Peyer's patch (tissue), 4 donors: ENCODE measurements at regions not wholly inside any gene's neighbourhood (a gene's known extent, or its start where the extent isn't known, plus 50 kb on each side); places are given as distances from the start of the nearest gene placed in this dataset.

Source experiments
- DNase-seq, 3 donors: peaks; one replicate each; pipeline ENCODE4 v3.0.0-alpha.2; 2017 to 2019
- H3K27ac ChIP-seq, 4 donors: fragments of 200-600 bp; sonication (generic); one replicate each; pipeline ENCODE4 v1.5.1; 2016 to 2019
- H3K27me3 ChIP-seq, 2 donors: fragments of 200-600 bp; sonication (generic); one replicate each; pipeline ENCODE4 v1.5.1; 2019
- H3K36me3 ChIP-seq, 3 donors: fragments of 200-600 bp; sonication (generic); one replicate each; pipeline ENCODE4 v1.5.1; 2016 to 2019
- H3K4me1 ChIP-seq, 4 donors: fragments of 200-600 bp; sonication (generic); one replicate each; pipeline ENCODE4 v1.5.1; 2016 to 2019
- H3K4me3 ChIP-seq, 4 donors: fragments of 200-600 bp; sonication (generic); 1 replicate in 3 of 4; 2 replicates in 1 of 4; pipeline ENCODE4 v1.5.1; 2016 to 2019; ENCODE audit warnings: mild to moderate bottlenecking in 1 of 4
- H3K9me3 ChIP-seq, 4 donors: fragments of 200-600 bp; sonication (generic); one replicate each; pipeline ENCODE4 v1.5.1; 2016 to 2019; ENCODE audit warnings: mild to moderate bottlenecking in 1 of 4
- CTCF ChIP-seq, 6 experiments: fragments of 450-650 bp in 4 of 6; fragments of 200-600 bp in 2 of 6; sonication (generic) in 1 of 6; IDR thresholded peaks; one replicate each; pipeline ENCODE4 v1.5.1; 2017 to 2019; ENCODE audit warnings: antibody characterized with exemption in 6 of 6, mild to moderate bottlenecking in 3 of 6, moderate library complexity in 1 of 6
- POLR2A ChIP-seq, 2 donors: fragments of 450-650 bp; IDR thresholded peaks; one replicate each; pipeline ENCODE4 v1.5.1; 2017; ENCODE audit warnings: antibody characterized with exemption in 2 of 2, mild to moderate bottlenecking in 2 of 2, moderate library complexity in 2 of 2

GRCh38 chr6:47932575-47932974 lies 150.7 kb downstream of the OPN5 start:
- Histone ChIP-seq H3K27me3 (no peaks in the 10 kb centered on the region), H3K27ac (no peak overlapping the region), H3K4me3 (no peak overlapping the region), H3K36me3 (no peaks in the 10 kb centered on the region), H3K4me1 (peaks cover 0 to 6% (median 0%) of the 10 kb centered on the region in 4 donors), H3K9me3 (no peaks in the 10 kb centered on the region)
- peak in 2 of 3 donors; percentile 45 for DNase-seq
- TF ChIP-seq CTCF (IDR thresholded peaks at IDR 0.05), result no peak
- TF ChIP-seq POLR2A (IDR thresholded peaks at IDR 0.05), result no peak

DNA sequence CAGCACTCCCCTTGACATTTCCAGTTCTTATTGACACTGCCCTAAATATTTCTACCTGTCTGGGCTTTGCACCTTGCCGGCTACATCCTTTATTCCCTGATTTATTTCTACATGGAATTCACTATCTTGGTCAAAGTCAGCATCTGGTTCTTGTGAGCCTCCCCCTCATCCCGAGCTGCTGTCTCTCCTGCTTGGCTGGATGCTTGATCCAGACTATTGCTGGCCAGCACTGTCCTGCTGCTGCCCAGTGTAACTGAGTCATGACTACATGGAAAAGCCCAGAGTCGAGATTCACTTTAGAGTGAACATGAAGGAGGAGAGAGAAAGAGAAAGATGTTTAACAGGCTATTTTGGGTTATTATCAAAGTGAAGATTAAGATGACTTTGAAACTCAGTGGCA lies 142.2 kb downstream of the OPN5 start:
- no peaks in the 10 kb centered on the region for H3K9me3 ChIP-seq
- DNase-seq, result no peak
- H3K4me1 ChIP-seq, result no peaks in the 10 kb centered on the region
- H3K4me3 ChIP-seq, result no peak overlapping the region
- TF ChIP-seq CTCF (IDR thresholded peaks at IDR 0.05) (no peak), POLR2A (IDR thresholded peaks at IDR 0.05) (no peak)
- no peaks in the 10 kb centered on the region for H3K27me3 ChIP-seq
- no peak overlapping the region for H3K27ac ChIP-seq
- H3K36me3 ChIP-seq, result no peaks in the 10 kb centered on the region

GRCh38 chr6:47922391-47922790 lies 140.6 kb downstream of the OPN5 start:
- Histone ChIP-seq H3K4me3 (no peak overlapping the region), H3K36me3 (no peaks in the 10 kb centered on the region), H3K4me1 (no peaks in the 10 kb centered on the region), H3K27ac (no peak overlapping the region), H3K27me3 (no peaks in the 10 kb centered on the region), H3K9me3 (no peaks in the 10 kb centered on the region)
- no peak for DNase-seq
- TF ChIP-seq POLR2A (IDR thresholded peaks at IDR 0.05), result no peak
- no peak for TF ChIP-seq CTCF (IDR thresholded peaks at IDR 0.05)

GRCh38 chr6:47919875-47920274 lies 138.0 kb downstream of the OPN5 start:
- DNase-seq, result no peak
- no peaks in the 10 kb centered on the region for H3K4me1 ChIP-seq
- H3K27me3 ChIP-seq, result no peaks in the 10 kb centered on the region
- no peak overlapping the region for H3K27ac ChIP-seq
- H3K9me3 ChIP-seq, result no peaks in the 10 kb centered on the region
- TF ChIP-seq POLR2A (IDR thresholded peaks at IDR 0.05), result no peak
- H3K4me3 ChIP-seq, result no peak overlapping the region
- no peaks in the 10 kb centered on the region for H3K36me3 ChIP-seq

- Histone ChIP-seq H3K27ac (no peak overlapping the region), H3K4me1 (no peaks in the 10 kb centered on the region), H3K4me3 (no peak overlapping the region), H3K9me3 (no peaks in the 10 kb centered on the region), H3K27me3 (no peaks in the 10 kb centered on the region), H3K36me3 (no peaks in the 10 kb centered on the region)
- TF ChIP-seq CTCF (IDR thresholded peaks at IDR 0.05) (no peak), POLR2A (IDR thresholded peaks at IDR 0.05) (no peak)
- DNase-seq, result no peak
Measured at GRCh38 chr6:47917811-47918210, 136.0 kb downstream of the OPN5 start.

DNA sequence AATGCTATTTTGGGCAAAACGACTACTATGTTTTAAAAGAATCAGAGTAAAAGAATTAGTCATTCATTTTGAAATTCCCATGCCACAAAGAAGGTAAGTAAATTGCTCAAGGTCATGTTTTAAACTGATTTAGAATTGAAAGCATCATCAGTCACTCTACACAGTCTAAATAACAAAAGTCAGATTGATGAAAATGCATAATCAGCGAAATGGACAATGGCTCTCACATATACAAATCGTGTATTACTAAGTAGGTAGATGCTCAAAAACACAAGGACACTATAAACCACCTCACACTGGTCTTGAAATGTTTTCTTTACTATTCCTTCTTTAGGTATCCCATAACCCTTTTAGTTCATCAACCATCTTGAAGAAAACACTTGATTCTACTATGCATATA lies 135.4 kb downstream of the OPN5 start:
- H3K4me3 ChIP-seq, result no peak overlapping the region
- TF ChIP-seq CTCF (IDR thresholded peaks at IDR 0.05) (no peak), POLR2A (IDR thresholded peaks at IDR 0.05) (no peak)
- H3K9me3 ChIP-seq, result no peaks in the 10 kb centered on the region
- no peaks in the 10 kb centered on the region for H3K36me3 ChIP-seq
- H3K27ac ChIP-seq, result no peak overlapping the region
- no peaks in the 10 kb centered on the region for H3K27me3 ChIP-seq
- no peak for DNase-seq
- H3K4me1 ChIP-seq, result no peaks in the 10 kb centered on the region
